GM23338 (cell line): ENCODE measurements at regions not wholly inside any gene's neighbourhood (a gene's known extent, or its start where the extent isn't known, plus 50 kb on each side); places are given as distances from the start of the nearest gene placed in this dataset.

ENCODE experiments used
- ATAC-seq: fragments of 200-7000 bp; cut with Tn5 transposase; 3 replicates; pipeline ENCODE4 v1.9.1; 2020
- DNase-seq: peaks from one replicate; pipeline ENCODE4 v3.0.0-alpha.2; 2015; ENCODE audit warnings: low spot score
- H2AFZ ChIP-seq: fragments of 200-600 bp; sonication (generic); 2 replicates; pipeline ENCODE4 v1.8.0; 2016; ENCODE audit warnings: antibody characterized with exemption, mild to moderate bottlenecking, moderate library complexity
- H3F3A ChIP-seq: fragments of 200-600 bp; sonication (generic); replicated peaks from 2 replicates; pipeline ENCODE4 v1.8.0; 2017; ENCODE audit warnings: antibody characterized with exemption, mixed run types, low read depth
- H3K27ac ChIP-seq: fragments of 200-600 bp; sonication (generic); 2 replicates; pipeline ENCODE4 v1.6.1; 2016; ENCODE audit warnings: low read depth
- H3K27me3 ChIP-seq: fragments of 200-600 bp; sonication (generic); 2 replicates; pipeline ENCODE4 v1.8.0; 2016; ENCODE audit warnings: mild to moderate bottlenecking, mixed run types, moderate library complexity; ENCODE audit not compliant: insufficient read depth
- H3K36me3 ChIP-seq: fragments of 200-600 bp; sonication (generic); 2 replicates; pipeline ENCODE4 v1.8.0; 2016; ENCODE audit warnings: mild to moderate bottlenecking; ENCODE audit not compliant: insufficient read depth
- H3K4me1 ChIP-seq: fragments of 200-600 bp; sonication (generic); 2 replicates; pipeline ENCODE4 v1.8.0; 2016; ENCODE audit warnings: mild to moderate bottlenecking, moderate library complexity; ENCODE audit not compliant: insufficient read depth
- H3K4me2 ChIP-seq: fragments of 200-600 bp; sonication (generic); 2 replicates; pipeline ENCODE4 v1.7.1; 2017; ENCODE audit warnings: mixed run types
- H3K4me3 ChIP-seq: fragments of 200-600 bp; sonication (generic); 2 replicates; pipeline ENCODE4 v1.6.1; 2016; ENCODE audit warnings: mixed run types
- H3K79me2 ChIP-seq: fragments of 200-600 bp; sonication (generic); replicated peaks from 2 replicates; pipeline ENCODE4 v1.8.0; 2017; ENCODE audit warnings: mild to moderate bottlenecking; ENCODE audit not compliant: insufficient read depth
- H3K9me2 ChIP-seq: fragments of 200-600 bp; sonication (generic); 2 replicates; pipeline ENCODE4 v1.8.0; 2017; ENCODE audit not compliant: insufficient read depth
- H4K20me1 ChIP-seq: fragments of 200-600 bp; sonication (generic); replicated peaks from 2 replicates; pipeline ENCODE4 v1.8.0; 2017; ENCODE audit warnings: mild to moderate bottlenecking; ENCODE audit not compliant: insufficient read depth
- H3K27ac Mint-ChIP-seq: 2 replicates; pipeline ENCODE4 v1.8.0; 2020; ENCODE audit warnings: inconsistent platforms, mild to moderate bottlenecking, moderate library complexity, mixed read lengths
- H3K27me3 Mint-ChIP-seq: 3 replicates; pipeline ENCODE4 v1.8.0; 2022; ENCODE audit warnings: low read depth, mild to moderate bottlenecking, moderate library complexity, mixed read lengths, inconsistent platforms; ENCODE audit not compliant: insufficient read depth, poor library complexity
- H3K36me3 Mint-ChIP-seq: 3 replicates; pipeline ENCODE4 v1.8.0; 2021; ENCODE audit warnings: low read depth, mild to moderate bottlenecking, inconsistent platforms, moderate library complexity, mixed read lengths
- H3K4me1 Mint-ChIP-seq: 3 replicates; pipeline ENCODE4 v1.8.0; 2020; ENCODE audit warnings: mild to moderate bottlenecking, inconsistent platforms, mixed read lengths
- H3K4me3 Mint-ChIP-seq: 3 replicates; pipeline ENCODE4 v1.8.0; 2021; ENCODE audit warnings: moderate library complexity, mild to moderate bottlenecking, inconsistent platforms, mixed read lengths
- H3K9me3 Mint-ChIP-seq: 3 replicates; pipeline ENCODE4 v1.8.0; 2020; ENCODE audit warnings: moderate library complexity, mild to moderate bottlenecking, inconsistent platforms, mixed read lengths
- CREB1 ChIP-seq: fragments of 250-450 bp; sonication (Bioruptor Pico); IDR thresholded peaks from 2 replicates; pipeline ENCODE4 v1.5.0; 2020; ENCODE audit warnings: low read depth, mild to moderate bottlenecking, moderate library complexity
- CTCF ChIP-seq, 2 experiments: fragments of 200-600 bp in 1 of 2; sonication (generic) in 1 of 2; conservative IDR thresholded peaks; 2 replicates each; pipeline versions ENCODE4 v1.5.1 to v1.6.1; 2016 to 2017; ENCODE audit warnings: antibody characterized with exemption in 2 of 2, low read depth in 2 of 2, mild to moderate bottlenecking in 2 of 2, moderate library complexity in 1 of 2
- ETS1 ChIP-seq: IDR thresholded peaks from 2 replicates; pipeline ENCODE4 v1.6.1; 2016; ENCODE audit warnings: antibody characterized with exemption
- EZH2 ChIP-seq: fragments of 200-600 bp; sonication (generic); IDR thresholded peaks from one replicate; pipeline ENCODE4 v1.8.0; 2017; ENCODE audit warnings: antibody characterized with exemption, mild to moderate bottlenecking, low read depth; ENCODE audit not compliant: unreplicated experiment
- EZH2phosphoT487 ChIP-seq: fragments of 200-600 bp; sonication (generic); IDR thresholded peaks from one replicate; pipeline ENCODE4 v1.8.1; 2018; ENCODE audit warnings: antibody characterized with exemption; ENCODE audit not compliant: unreplicated experiment
- JUNB ChIP-seq: IDR thresholded peaks from one replicate; pipeline ENCODE4 v1.6.1; 2016; ENCODE audit warnings: antibody characterized with exemption; ENCODE audit not compliant: unreplicated experiment
- NANOG ChIP-seq: IDR thresholded peaks from 2 replicates; pipeline ENCODE4 v1.6.1; 2016; ENCODE audit warnings: antibody characterized with exemption, borderline replicate concordance
- POLR2AphosphoS5 ChIP-seq: IDR thresholded peaks from 2 replicates; pipeline ENCODE4 v1.6.1; 2016; ENCODE audit warnings: antibody characterized with exemption, low read depth
- REST ChIP-seq: IDR thresholded peaks from one replicate; pipeline ENCODE4 v1.6.1; 2018; ENCODE audit warnings: antibody characterized with exemption; ENCODE audit not compliant: unreplicated experiment
- STAT1 ChIP-seq: IDR thresholded peaks from one replicate; pipeline ENCODE4 v1.6.1; 2016; ENCODE audit warnings: antibody characterized with exemption; ENCODE audit not compliant: unreplicated experiment
- ZNF114 ChIP-seq: fragments of 250-450 bp; sonication (Bioruptor Pico); IDR thresholded peaks from 2 replicates; pipeline ENCODE4 v1.5.0; 2020; ENCODE audit warnings: mild to moderate bottlenecking, moderate library complexity
- ZNF331 ChIP-seq: fragments of 250-450 bp; sonication (Bioruptor Pico); IDR thresholded peaks from 2 replicates; pipeline ENCODE4 v1.5.0; 2020; ENCODE audit warnings: low read depth, mild to moderate bottlenecking, moderate library complexity
- ZNF462 ChIP-seq: fragments of 250-450 bp; sonication (Bioruptor Pico); IDR thresholded peaks from 2 replicates; pipeline ENCODE4 v1.5.0; 2020; ENCODE audit warnings: mild to moderate bottlenecking, moderate library complexity

GRCh38 chr2:129296396-129296795 lies 683.1 kb upstream of the RAB6C start:
- Histone ChIP-seq H4K20me1 (no peaks in the 10 kb centered on the region), H3K4me2 (no peak overlapping the region), H3F3A (no peaks in the 10 kb centered on the region), H3K79me2 (no peaks in the 10 kb centered on the region), H3K4me1 (no peaks in the 10 kb centered on the region), H3K27me3 (no peaks in the 10 kb centered on the region), H2AFZ (no peak overlapping the region), H3K36me3 (peaks cover 3% of the 10 kb centered on the region; the same call in 1 of the 2 replicates), H3K4me3 (no peak overlapping the region), H3K27ac (no peak overlapping the region), H3K9me2 (no peaks in the 10 kb centered on the region)
- Mint-ChIP-seq H3K9me3 (peaks cover 9% of the 10 kb centered on the region; the same call in 1 of the 3 replicates), H3K27me3 (peaks cover 2% of the 10 kb centered on the region), H3K4me3 (no peak overlapping the region), H3K4me1 (no peaks in the 10 kb centered on the region), H3K27ac (no peak overlapping the region), H3K36me3 (no peaks in the 10 kb centered on the region)
- ATAC-seq (no peak), DNase-seq (no peak)
- TF ChIP-seq NANOG (no peak), CREB1 (CRISPR knock-in tag) (no peak), ZNF462 (CRISPR knock-in tag) (no peak), ZNF331 (CRISPR knock-in tag) (no peak), ETS1 (no peak), ZNF114 (CRISPR knock-in tag) (no peak), JUNB (no peak), CTCF (conservative IDR thresholded peaks at IDR 0.05; ENCODE audit: low read depth in 2 of 2) (no peak), POLR2AphosphoS5 (no peak), EZH2phosphoT487 (no peak), EZH2 (no peak), REST (no peak), STAT1 (no peak)
